ENCODE measurements at regions not wholly inside any gene's neighbourhood (a gene's known extent, or its start where the extent isn't known, plus 50 kb on each side); places are given as distances from the start of the nearest gene placed in this dataset.

- peak; percentile 64 for DNase-seq
Measured at GRCh38 chr1:29682171-29682918, 446.0 kb downstream of the PTPRU start.

- peak; percentile 24 for DNase-seq
Measured at GRCh38 chr1:29681416-29681815, 445.1 kb downstream of the PTPRU start.

GRCh38 chr1:29679828-29680558, 443.7 kb downstream of the PTPRU start:
- DNase-seq = no peak

- no peak for DNase-seq
Measured at GRCh38 chr1:29679316-29679715, 443.0 kb downstream of the PTPRU start.

- no peak for DNase-seq
Measured at GRCh38 chr1:29677028-29678024, 441.0 kb downstream of the PTPRU start.

GRCh38 chr1:29676496-29676895, 440.2 kb downstream of the PTPRU start:
- no peak for DNase-seq

- DNase-seq = peak; percentile 63
Measured at GRCh38 chr1:29675481-29676263, 439.4 kb downstream of the PTPRU start.

GRCh38 chr1:29674627-29675326, 438.5 kb downstream of the PTPRU start:
- no peak for DNase-seq

- peak; percentile 32 for DNase-seq
Measured at GRCh38 chr1:29673669-29674626, 437.6 kb downstream of the PTPRU start.

- DNase-seq = no peak
Measured at GRCh38 chr1:29673228-29673500, 436.8 kb downstream of the PTPRU start.

GRCh38 chr1:29672416-29673227, 436.3 kb downstream of the PTPRU start:
- DNase-seq = no peak

GRCh38 chr1:29671446-29672356, 435.4 kb downstream of the PTPRU start:
- no peak for DNase-seq

- DNase-seq = no peak
Measured at GRCh38 chr1:29670752-29671151, 434.4 kb downstream of the PTPRU start.

GRCh38 chr1:29669912-29670311, 433.6 kb downstream of the PTPRU start:
- no peak for DNase-seq

GRCh38 chr1:29669158-29669871, 433.0 kb downstream of the PTPRU start:
- DNase-seq = no peak

- no peak for DNase-seq
Measured at GRCh38 chr1:29668551-29669157, 432.3 kb downstream of the PTPRU start.

- no peak for DNase-seq
Measured at GRCh38 chr1:29667951-29668350, 431.6 kb downstream of the PTPRU start.

GRCh38 chr1:29664711-29665110, 428.4 kb downstream of the PTPRU start:
- DNase-seq = no peak
